ENCODE measurements at regions not wholly inside any gene's neighbourhood (a gene's known extent, or its start where the extent isn't known, plus 50 kb on each side); places are given as distances from the start of the nearest gene placed in this dataset.

GRCh38 chr3:117798221-117798620 lies 1088.6 kb downstream of the TUSC7 start:
- TF ChIP-seq CTCF (IDR thresholded peaks at IDR 0.05; ENCODE audit: low read depth, low read length), result no peak
- no peak for DNase-seq (ENCODE audit: low read depth, low spot score)

GRCh38 chr3:117798687-117799386 lies 1089.3 kb downstream of the TUSC7 start:
- POLR2A ChIA-PET, result no interaction called here
- Histone ChIP-seq H3K27me3 (ENCODE audit: control insufficient read depth, insufficient read depth, low read length) (no peaks in the 10 kb centered on the region), H3K27ac (ENCODE audit: low read depth, low read length) (no peak overlapping the region), H3K4me3 (ENCODE audit: low read depth, low read length) (no peak overlapping the region), H3K9me3 (ENCODE audit: control insufficient read depth, insufficient read depth, low read length) (no peaks in the 10 kb centered on the region)
- no peak for DNase-seq (ENCODE audit: low read depth, low spot score)
- no peak for TF ChIP-seq CTCF (IDR thresholded peaks at IDR 0.05; ENCODE audit: low read depth, low read length)
- CTCF ChIA-PET, result no interaction called here

More at GRCh38 chr3:117798221-117798620, 1088.6 kb downstream of the TUSC7 start:
- CTCF ChIA-PET, result no interaction called here
- no peaks in the 10 kb centered on the region for H3K27me3 ChIP-seq (ENCODE audit: control insufficient read depth, insufficient read depth, low read length)
- no peaks in the 10 kb centered on the region for H3K9me3 ChIP-seq (ENCODE audit: control insufficient read depth, insufficient read depth, low read length)
- POLR2A ChIA-PET, result no interaction called here
- no peak overlapping the region for H3K27ac ChIP-seq (ENCODE audit: low read depth, low read length)
- no peak overlapping the region for H3K4me3 ChIP-seq (ENCODE audit: low read depth, low read length)

DNA sequence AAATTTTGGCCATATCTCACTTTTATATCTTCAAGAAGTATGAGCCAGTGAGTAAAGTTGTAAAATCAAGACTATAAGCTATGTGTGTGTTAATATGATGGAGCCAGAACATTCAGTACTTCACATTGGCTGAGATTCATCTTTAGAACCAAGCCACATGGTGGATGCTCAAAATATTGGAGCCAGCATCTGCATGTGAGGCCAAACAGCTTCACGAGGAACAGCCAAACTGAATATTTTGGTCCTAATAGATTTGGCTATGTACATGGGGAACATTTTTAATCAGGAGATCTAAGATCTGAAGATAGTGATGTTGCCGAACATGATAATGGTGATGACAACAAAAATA lies 1089.8 kb downstream of the TUSC7 start:
- Histone ChIP-seq H3K27me3 (ENCODE audit: control insufficient read depth, insufficient read depth, low read length) (no peaks in the 10 kb centered on the region), H3K9me3 (ENCODE audit: control insufficient read depth, insufficient read depth, low read length) (no peaks in the 10 kb centered on the region), H3K27ac (ENCODE audit: low read depth, low read length) (no peak overlapping the region), H3K4me3 (ENCODE audit: low read depth, low read length) (no peak overlapping the region)
- DNase-seq (ENCODE audit: low read depth, low spot score), result no peak
- no peak for TF ChIP-seq CTCF (IDR thresholded peaks at IDR 0.05; ENCODE audit: low read depth, low read length)
- CTCF ChIA-PET, result no interaction called here
- POLR2A ChIA-PET, result no interaction called here

DNA sequence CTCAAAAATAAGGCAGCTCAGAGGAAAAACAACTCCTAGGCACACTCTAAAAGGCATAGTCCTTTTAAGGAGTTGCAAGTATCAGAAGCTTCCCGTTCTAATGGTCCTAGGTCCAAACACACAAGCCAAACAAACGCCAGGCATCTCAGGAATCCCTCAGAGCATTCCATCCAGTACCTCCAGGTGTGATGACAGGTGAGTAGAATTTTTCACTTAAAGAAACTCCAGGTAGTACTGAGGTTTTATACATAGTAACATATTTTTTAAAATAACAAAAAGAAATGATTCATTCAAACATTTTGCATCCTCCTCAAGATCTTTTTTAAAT lies 1092.3 kb downstream of the TUSC7 start:
- no peak overlapping the region for H3K27ac ChIP-seq (ENCODE audit: low read depth, low read length)
- POLR2A ChIA-PET, result no interaction called here
- no peaks in the 10 kb centered on the region for H3K27me3 ChIP-seq (ENCODE audit: control insufficient read depth, insufficient read depth, low read length)
- H3K4me3 ChIP-seq (ENCODE audit: low read depth, low read length), result no peak overlapping the region
- no peak for DNase-seq (ENCODE audit: low read depth, low spot score)
- CTCF ChIA-PET, result interaction anchor here (0.6 to 0.7 kb wide), 2 partner anchors 72 to 548 kb away, joined by 3 to 4 read pairs; no protein-coding TSS in a partner anchor
- no peaks in the 10 kb centered on the region for H3K9me3 ChIP-seq (ENCODE audit: control insufficient read depth, insufficient read depth, low read length)
- TF ChIP-seq CTCF (IDR thresholded peaks at IDR 0.05; ENCODE audit: low read depth, low read length), result no peak

DNA sequence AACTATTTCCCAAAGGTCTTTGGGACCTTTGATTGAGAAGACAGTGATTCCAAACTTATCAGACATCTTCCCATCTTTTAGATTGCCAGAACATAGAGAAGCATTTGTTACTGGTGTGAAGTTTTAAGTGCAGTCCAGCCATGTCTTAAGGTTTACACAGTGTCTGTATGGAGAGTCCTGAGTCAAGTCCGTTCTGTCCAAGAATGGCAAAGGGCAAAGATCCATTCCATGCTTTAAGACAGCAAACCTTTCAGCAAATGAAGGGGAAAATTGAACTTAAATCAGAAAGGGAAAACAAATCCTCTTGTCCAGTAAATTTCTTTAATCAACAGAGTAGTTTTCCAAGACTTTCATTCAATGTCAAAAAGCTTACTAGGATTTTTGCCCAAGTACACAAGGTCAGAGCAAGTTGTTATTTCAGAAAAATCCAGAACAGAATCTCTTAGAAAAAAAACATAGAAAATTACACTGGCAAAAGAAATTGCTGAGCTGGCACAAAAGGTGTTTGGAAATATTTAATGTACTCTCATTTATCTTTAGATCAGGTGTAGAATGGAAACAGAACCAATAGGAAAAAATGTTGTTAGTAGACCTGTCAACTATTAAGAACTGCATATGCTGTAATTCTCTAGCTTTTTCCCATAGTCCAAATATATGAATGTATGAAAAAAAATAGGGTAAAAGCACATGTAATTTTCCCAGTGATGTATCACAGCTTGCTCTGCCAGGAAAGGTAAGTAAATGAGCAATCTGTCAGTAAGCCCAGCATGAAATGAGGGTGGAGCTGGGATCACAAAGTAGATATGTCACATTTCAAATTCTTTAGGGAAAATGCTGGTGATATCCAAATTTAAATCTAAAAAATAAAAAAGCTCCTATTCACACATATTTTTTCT lies 1099.9 kb downstream of the TUSC7 start:
- CTCF ChIA-PET, result no interaction called here
- POLR2A ChIA-PET, result no interaction called here
- DNase-seq (ENCODE audit: low read depth, low spot score), result no peak

More for the DNA sequence above, 1099.9 kb downstream of the TUSC7 start:
- no peak overlapping the region for H3K4me3 ChIP-seq (ENCODE audit: low read depth, low read length)
- no peaks in the 10 kb centered on the region for H3K9me3 ChIP-seq (ENCODE audit: control insufficient read depth, insufficient read depth, low read length)
- H3K27ac ChIP-seq (ENCODE audit: low read depth, low read length), result no peak overlapping the region
- H3K27me3 ChIP-seq (ENCODE audit: control insufficient read depth, insufficient read depth, low read length), result no peaks in the 10 kb centered on the region
- TF ChIP-seq CTCF (IDR thresholded peaks at IDR 0.05; ENCODE audit: low read depth, low read length), result no peak
